IPS DF 6.9 (cell line): ENCODE measurements at regions not wholly inside any gene's neighbourhood (a gene's known extent, or its start where the extent isn't known, plus 50 kb on each side); places are given as distances from the start of the nearest gene placed in this dataset.

Experiments
- DNase-seq: peaks from one replicate; pipeline ENCODE4 v3.0.0-alpha.2; 2013; ENCODE audit warnings: low read depth, low spot score
- H3K27ac ChIP-seq: one replicate; pipeline ENCODE4 v1.5.1; 2013; ENCODE audit warnings: low read length, control low read depth
- H3K27me3 ChIP-seq: 2 replicates; pipeline ENCODE4 v1.6.1; 2013; ENCODE audit warnings: mild to moderate bottlenecking, low read length; ENCODE audit not compliant: control insufficient read depth, insufficient read depth
- H3K36me3 ChIP-seq: 2 replicates; pipeline ENCODE4 v1.6.1; 2013; ENCODE audit warnings: low read length; ENCODE audit not compliant: control insufficient read depth, insufficient read depth
- H3K4me1 ChIP-seq: 2 replicates; pipeline ENCODE4 v1.6.1; 2013; ENCODE audit warnings: low read length; ENCODE audit not compliant: control insufficient read depth, insufficient read depth
- H3K4me3 ChIP-seq: 2 replicates; pipeline ENCODE4 v1.5.1; 2013; ENCODE audit warnings: mild to moderate bottlenecking, low read length
- H3K9me3 ChIP-seq: 2 replicates; pipeline ENCODE4 v1.6.1; 2013; ENCODE audit warnings: low read length, inconsistent platforms; ENCODE audit not compliant: control insufficient read depth, insufficient read depth
- WGBS: extraction: QIAGEN DNeasy Blood & Tissue Kit; methylation state at CpG from one replicate; pipeline ENCODE4 v1.1.7; 2013; ENCODE audit warnings: mixed read lengths, missing lambda C conversion rate; ENCODE audit not compliant: insufficient read length, insufficient coverage; 5-methylcytosine and 5-hydroxymethylcytosine counted together

DNA sequence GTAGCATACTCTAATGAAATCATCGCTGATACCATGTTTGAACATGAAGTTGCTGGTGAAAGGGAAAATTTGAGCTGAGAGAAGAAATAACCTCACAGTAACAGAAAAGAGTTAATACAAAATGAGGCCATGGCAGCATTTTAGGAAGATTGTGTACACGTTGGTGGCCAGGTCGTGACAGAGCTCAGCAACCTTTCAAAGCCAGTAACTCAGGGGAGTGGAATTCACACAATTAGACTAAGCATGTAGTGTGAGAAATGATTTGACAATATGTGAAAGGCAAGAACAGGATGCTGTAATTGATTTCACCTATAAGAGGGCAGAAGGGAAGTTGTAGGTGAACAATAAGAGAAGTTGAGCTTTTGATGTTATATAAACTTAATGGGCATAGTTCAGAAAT is 246.3 kb downstream of the OGFRL1 start:
- H3K27me3 ChIP-seq: no peaks in the 10 kb centered on the region
- no peaks in the 10 kb centered on the region for H3K36me3 ChIP-seq
- no peaks in the 10 kb centered on the region for H3K9me3 ChIP-seq
- H3K4me3 ChIP-seq: no peak overlapping the region
- H3K27ac ChIP-seq: no peak overlapping the region
- no peak for DNase-seq
- WGBS: no CpG with 5 or more reads among the region's 3 CpGs
- H3K4me1 ChIP-seq: no peaks in the 10 kb centered on the region

DNA sequence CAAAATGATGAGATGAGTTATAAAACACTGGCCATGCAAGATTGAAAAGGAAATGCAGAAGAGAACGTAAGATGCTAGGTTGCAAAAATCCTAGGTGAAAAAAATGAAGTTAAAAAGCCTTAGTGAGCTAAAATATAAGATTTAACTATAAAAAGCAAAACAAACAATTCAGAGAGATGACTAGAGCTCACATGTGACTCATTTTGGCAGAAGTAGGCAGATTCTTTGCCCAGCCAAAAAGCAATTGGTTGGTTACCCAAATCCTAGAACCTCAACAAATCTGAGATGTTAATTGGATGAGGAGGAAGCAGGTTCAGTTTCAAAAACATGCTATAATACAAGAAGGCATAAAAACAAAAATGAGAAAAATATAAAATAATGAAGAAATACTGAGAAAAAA is 249.1 kb downstream of the OGFRL1 start:
- Histone ChIP-seq H3K27ac (no peak overlapping the region), H3K9me3 (no peaks in the 10 kb centered on the region), H3K36me3 (no peaks in the 10 kb centered on the region), H3K4me1 (no peaks in the 10 kb centered on the region), H3K27me3 (no peaks in the 10 kb centered on the region), H3K4me3 (no peak overlapping the region)
- no peak for DNase-seq
- no CpG with 5 or more reads among the region's 1 CpG for WGBS

DNA sequence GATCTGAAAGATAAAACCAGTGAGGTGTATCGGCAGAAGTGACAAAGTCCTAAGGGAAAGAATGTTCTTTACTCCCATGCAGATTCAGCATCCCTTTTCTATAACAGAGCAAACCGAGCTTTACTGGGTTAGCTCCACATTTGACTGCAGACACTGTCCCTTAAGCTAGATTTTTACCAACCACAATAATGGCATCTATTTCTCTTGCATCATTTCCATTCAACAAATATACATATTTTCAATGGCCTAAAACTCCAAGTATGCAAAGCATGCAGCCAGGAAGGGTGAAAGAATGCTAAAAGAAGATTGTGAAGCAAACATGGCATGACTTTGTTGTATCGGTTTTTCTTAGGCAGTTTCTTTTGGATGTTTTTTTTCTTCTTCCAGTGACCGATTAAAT is 255.4 kb downstream of the OGFRL1 start:
- Histone ChIP-seq H3K9me3 (no peaks in the 10 kb centered on the region), H3K4me1 (no peaks in the 10 kb centered on the region), H3K27me3 (no peaks in the 10 kb centered on the region), H3K4me3 (no peak overlapping the region), H3K36me3 (no peaks in the 10 kb centered on the region), H3K27ac (no peak overlapping the region)
- DNase-seq: no peak
- no CpG with 5 or more reads among the region's 4 CpGs for WGBS

DNA sequence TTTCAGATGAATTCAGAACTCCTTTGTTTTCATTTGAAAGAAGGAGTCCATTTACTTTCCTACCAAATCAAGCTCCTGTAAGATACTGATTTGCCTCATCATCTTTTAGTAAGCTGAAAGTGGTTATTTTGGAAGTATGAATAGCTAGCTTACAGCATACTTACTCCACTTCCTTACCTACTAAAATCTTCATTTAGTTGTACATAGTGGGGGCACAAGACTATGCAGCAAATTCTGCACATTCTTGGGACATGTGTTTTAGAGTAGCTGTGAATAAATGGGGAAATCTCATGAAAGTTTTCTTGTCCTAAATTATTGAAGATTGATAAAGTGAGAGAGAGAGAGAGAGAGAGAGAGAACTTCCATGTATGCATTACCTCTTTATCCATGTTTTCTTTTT is 256.3 kb downstream of the OGFRL1 start:
- H3K27me3 ChIP-seq: no peaks in the 10 kb centered on the region

DNA sequence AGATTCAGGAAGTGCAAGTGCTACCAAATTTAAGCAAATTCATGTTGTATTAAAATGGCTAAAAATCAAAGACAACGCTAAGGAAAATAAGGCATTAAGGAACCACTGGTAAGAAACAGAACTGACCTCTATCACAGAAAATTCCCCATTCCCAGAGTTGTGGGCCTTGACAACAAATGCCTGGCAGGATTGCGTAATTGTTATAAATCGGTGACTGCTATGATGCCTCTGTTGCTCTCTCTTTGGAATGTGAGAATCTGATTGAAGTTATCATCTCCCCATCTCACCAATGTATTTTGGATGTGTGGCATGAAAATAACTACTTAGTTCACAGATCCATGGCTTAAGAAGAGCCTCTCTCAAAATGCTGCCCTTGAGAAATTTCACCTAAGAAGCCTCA is 257.3 kb downstream of the OGFRL1 start:
- H3K4me1 ChIP-seq: no peaks in the 10 kb centered on the region
- H3K4me3 ChIP-seq: no peak overlapping the region
- H3K27me3 ChIP-seq: no peaks in the 10 kb centered on the region
- no peaks in the 10 kb centered on the region for H3K9me3 ChIP-seq
- no peak overlapping the region for H3K27ac ChIP-seq
- no CpG with 5 or more reads among the region's 3 CpGs for WGBS
- H3K36me3 ChIP-seq: no peaks in the 10 kb centered on the region
- no peak for DNase-seq

More for the DNA sequence above, 256.3 kb downstream of the OGFRL1 start:
- DNase-seq: no peak
- H3K9me3 ChIP-seq: no peaks in the 10 kb centered on the region
- H3K4me3 ChIP-seq: no peak overlapping the region
- H3K27ac ChIP-seq: no peak overlapping the region
- no peaks in the 10 kb centered on the region for H3K36me3 ChIP-seq
- no peaks in the 10 kb centered on the region for H3K4me1 ChIP-seq

DNA sequence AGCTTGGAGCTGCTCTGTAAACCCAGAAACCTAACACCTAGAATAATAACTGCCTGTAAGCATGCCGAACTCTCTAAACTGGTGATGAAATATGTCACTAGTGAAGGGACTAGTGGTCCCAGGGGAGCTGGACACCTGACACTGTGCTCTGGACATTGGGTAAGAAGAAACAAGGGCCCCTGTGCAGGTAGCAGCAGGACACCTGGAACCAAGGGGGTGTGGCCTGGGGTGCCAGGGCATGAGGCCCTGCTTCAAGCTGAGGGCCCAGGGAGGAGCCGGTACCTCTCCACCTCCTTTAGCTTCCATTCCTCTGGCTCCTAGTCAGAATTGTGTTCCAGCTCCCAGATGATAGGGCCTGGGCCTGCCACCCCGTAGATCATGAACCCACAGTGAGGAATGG is 263.2 kb downstream of the OGFRL1 start:
- Histone ChIP-seq H3K9me3 (peaks cover 4% of the 10 kb centered on the region; the same call in 1 of the 2 replicates), H3K4me3 (no peak overlapping the region), H3K4me1 (no peaks in the 10 kb centered on the region), H3K27me3 (no peaks in the 10 kb centered on the region), H3K36me3 (no peaks in the 10 kb centered on the region), H3K27ac (no peak overlapping the region)
- DNase-seq: no peak
- whole genome bisulfite sequencing: no CpG with 5 or more reads among the region's 3 CpGs

DNA sequence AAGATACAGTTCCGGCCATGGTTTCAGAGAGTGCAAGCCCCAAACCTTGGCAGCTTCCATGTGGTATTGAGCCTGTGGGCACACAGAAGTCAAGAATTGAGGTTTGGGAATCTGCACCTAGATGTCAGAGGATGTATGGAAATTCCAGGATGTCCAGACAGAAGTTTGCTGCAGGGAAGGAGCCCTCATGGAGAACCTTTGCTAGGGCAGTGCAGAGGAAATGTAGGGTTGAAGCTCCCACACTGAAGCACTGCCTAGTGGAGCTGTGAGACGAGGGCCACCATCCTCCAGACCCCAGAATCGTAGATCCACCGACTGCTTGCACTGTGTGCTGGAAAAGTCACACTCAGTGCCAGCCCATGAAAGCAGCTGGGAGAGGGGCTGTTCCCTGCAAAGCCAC is 267.5 kb downstream of the OGFRL1 start:
- no peak for DNase-seq
- WGBS: no CpG with 5 or more reads among the region's 4 CpGs
- Histone ChIP-seq H3K27me3 (no peaks in the 10 kb centered on the region), H3K36me3 (no peaks in the 10 kb centered on the region), H3K4me3 (no peak overlapping the region), H3K9me3 (peaks cover 4% of the 10 kb centered on the region), H3K4me1 (no peaks in the 10 kb centered on the region), H3K27ac (no peak overlapping the region)

DNA sequence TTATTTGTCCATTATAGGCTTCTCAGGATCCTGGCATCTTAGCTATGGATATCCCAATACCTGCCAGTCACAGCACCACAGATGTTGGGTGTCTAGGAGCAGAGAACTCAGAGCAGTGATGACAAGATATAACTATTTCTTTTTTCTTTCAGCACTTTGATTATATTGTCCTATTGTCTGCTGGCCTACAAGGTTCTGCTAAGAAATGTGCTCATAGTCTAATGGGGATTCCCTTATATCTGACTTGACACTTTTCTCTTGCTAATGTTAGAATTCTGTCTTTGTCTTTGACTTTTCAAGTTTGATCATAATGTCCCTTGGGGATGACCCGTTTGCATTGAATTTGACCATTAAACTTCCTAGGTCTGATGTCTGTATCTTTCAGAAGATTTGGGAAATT is 270.4 kb downstream of the OGFRL1 start:
- Histone ChIP-seq H3K27ac (no peak overlapping the region), H3K4me3 (no peak overlapping the region), H3K27me3 (no peaks in the 10 kb centered on the region), H3K36me3 (no peaks in the 10 kb centered on the region), H3K4me1 (no peaks in the 10 kb centered on the region), H3K9me3 (peaks cover 4% of the 10 kb centered on the region)
- DNase-seq: no peak
- no CpG with 5 or more reads among the region's 1 CpG for WGBS

DNA sequence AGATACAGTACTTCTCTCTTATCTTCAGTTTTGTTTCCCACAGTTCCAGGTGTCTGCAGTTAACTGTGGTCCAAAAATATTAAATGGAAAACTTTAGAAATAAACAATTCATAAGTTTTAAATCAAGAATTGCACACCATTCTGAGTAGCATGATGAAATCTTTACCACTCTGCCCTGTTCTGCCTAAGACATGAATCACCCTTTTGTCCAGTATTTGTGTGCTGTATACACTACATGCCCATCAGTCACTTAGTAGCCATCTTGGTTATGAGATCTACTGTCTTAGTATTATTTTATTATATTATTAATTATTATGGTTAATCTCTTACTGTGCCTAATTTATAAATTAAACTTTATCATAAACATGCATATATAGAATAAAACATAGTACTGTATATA is 279.0 kb downstream of the OGFRL1 start:
- Histone ChIP-seq H3K36me3 (no peaks in the 10 kb centered on the region), H3K27me3 (no peaks in the 10 kb centered on the region), H3K27ac (no peak overlapping the region), H3K9me3 (no peaks in the 10 kb centered on the region), H3K4me1 (no peaks in the 10 kb centered on the region), H3K4me3 (no peak overlapping the region)
- DNase-seq: no peak

DNA sequence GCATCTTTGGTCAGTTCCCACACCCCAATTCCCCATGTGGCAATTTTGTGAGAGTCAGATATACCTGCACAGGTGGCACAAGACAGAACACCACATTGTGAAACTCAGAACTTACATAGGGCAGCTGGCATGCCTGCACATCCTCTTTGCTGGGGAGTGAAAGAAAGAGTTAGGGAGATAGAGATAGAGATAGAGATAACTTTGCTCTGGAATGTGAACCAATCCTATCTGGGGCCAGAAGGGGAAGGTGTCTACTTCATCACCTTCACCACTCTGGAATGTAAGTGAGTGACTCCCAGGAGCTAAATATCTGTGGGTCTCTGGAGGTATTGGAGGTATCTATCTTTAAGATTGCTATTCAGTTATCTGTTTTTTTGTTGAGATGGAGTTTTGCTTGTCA is 289.2 kb downstream of the OGFRL1 start:
- no peaks in the 10 kb centered on the region for H3K36me3 ChIP-seq
- H3K9me3 ChIP-seq: no peaks in the 10 kb centered on the region
- H3K27me3 ChIP-seq: no peaks in the 10 kb centered on the region
- H3K27ac ChIP-seq: no peak overlapping the region
- no peak overlapping the region for H3K4me3 ChIP-seq
- no peaks in the 10 kb centered on the region for H3K4me1 ChIP-seq
- no peak for DNase-seq

DNA sequence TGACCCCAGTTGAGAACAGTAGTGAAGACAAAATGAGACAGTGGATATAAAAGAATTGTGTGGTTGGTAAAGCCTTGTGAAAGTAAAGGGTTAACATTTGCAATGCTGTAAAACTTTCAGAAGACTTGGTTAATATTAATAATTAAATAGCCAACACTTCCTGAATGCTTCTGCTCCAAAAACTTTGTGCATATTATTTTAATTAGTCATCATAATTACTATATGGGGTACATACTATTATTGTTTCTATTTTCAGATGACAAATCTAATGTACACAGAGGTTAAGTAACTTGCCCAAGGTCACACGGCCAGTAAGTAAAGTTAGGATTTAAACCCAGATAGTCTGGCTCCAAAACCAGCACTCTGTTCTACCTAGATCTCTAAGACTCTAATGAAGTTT is 291.3 kb downstream of the OGFRL1 start:
- no CpG with 5 or more reads among the region's 1 CpG for WGBS
- DNase-seq: no peak

More for the DNA sequence above, 291.3 kb downstream of the OGFRL1 start:
- H3K4me1 ChIP-seq: no peaks in the 10 kb centered on the region
- no peak overlapping the region for H3K27ac ChIP-seq
- no peaks in the 10 kb centered on the region for H3K27me3 ChIP-seq
- no peaks in the 10 kb centered on the region for H3K36me3 ChIP-seq
- H3K9me3 ChIP-seq: no peaks in the 10 kb centered on the region
- no peak overlapping the region for H3K4me3 ChIP-seq
